Ovary (tissue), 7 donors: ENCODE measurements at regions not wholly inside any gene's neighbourhood (a gene's known extent, or its start where the extent isn't known, plus 50 kb on each side); places are given as distances from the start of the nearest gene placed in this dataset.

Experiments used
- DNase-seq, 5 donors: peaks; one replicate each; pipeline ENCODE4 v3.0.0-alpha.2; 2019 to 2020
- H3K27ac ChIP-seq, 2 donors: fragments of 200-600 bp; one replicate each; pipeline versions ENCODE4 v1.5.1 to v1.8.0; 2019 to 2022
- H3K27me3 ChIP-seq: fragments of 200-600 bp; one replicate; pipeline ENCODE4 v1.8.0; 2022
- H3K36me3 ChIP-seq: fragments of 200-600 bp; sonication (generic); one replicate; pipeline ENCODE4 v1.5.1; 2019
- H3K4me1 ChIP-seq: one replicate; pipeline ENCODE4 v1.8.1; 2013; ENCODE audit warnings: mild to moderate bottlenecking, moderate library complexity; ENCODE audit not compliant: insufficient read depth
- H3K4me3 ChIP-seq: fragments of 200-600 bp; sonication (generic); one replicate; pipeline ENCODE4 v1.5.1; 2017
- H3K9me3 ChIP-seq, 2 donors: fragments of 200-600 bp in 1 of 2; sonication (generic) in 1 of 2; one replicate each; pipeline versions ENCODE4 v1.5.1 to v1.8.1; 2013 to 2019; ENCODE audit warnings: mild to moderate bottlenecking in 1 of 2, moderate library complexity in 1 of 2
- EP300 ChIP-seq: sonication (generic); formaldehyde crosslinking; IDR thresholded peaks from one replicate; pipeline ENCODE4 v1.6.1; 2017; ENCODE audit warnings: antibody characterized with exemption
- POLR2A ChIP-seq: fragments of 450-650 bp; IDR thresholded peaks from one replicate; pipeline ENCODE4 v1.6.1; 2017; ENCODE audit warnings: antibody characterized with exemption, mild to moderate bottlenecking, moderate library complexity
- WGBS, 3 donors: extraction: QIAGEN DNeasy Blood & Tissue Kit in 1 of 3; methylation state at CpG; one replicate each; pipeline versions ENCODE4 v1.1.5 to v1.1.7; 2013 to 2017; 5-methylcytosine and 5-hydroxymethylcytosine counted together
- intact Hi-C, 4 donors: fragments of 100-400 bp; cut with DNase I; formaldehyde crosslinking; loops; one replicate each; pipeline versions ENCODE4 v1.11.0 to v1.15.1; 2022 to 2023
- TF ChIP-seq, protein P1 (sequence below), 3 donors: fragments of 450-650 bp in 2 of 3; fragments of 200-600 bp in 1 of 3; IDR thresholded peaks; one replicate each; pipeline versions ENCODE4 v1.5.1 to v1.8.0; 2016 to 2022; ENCODE audit warnings: antibody characterized with exemption in 3 of 3, mild to moderate bottlenecking in 1 of 3
- donor health status: DM: no; HTN: no; CAD: no; lungs with moderate emphysema.
- donor health status: DM: no; HTN: no; CAD: no.
- donor health status: Bipolar disorder and iron deficiency.
- donor health status: DM: no; HTN: no; CAD: no.
- donor health status: DM: yes; HTN: yes; CAD: no.

DNA sequence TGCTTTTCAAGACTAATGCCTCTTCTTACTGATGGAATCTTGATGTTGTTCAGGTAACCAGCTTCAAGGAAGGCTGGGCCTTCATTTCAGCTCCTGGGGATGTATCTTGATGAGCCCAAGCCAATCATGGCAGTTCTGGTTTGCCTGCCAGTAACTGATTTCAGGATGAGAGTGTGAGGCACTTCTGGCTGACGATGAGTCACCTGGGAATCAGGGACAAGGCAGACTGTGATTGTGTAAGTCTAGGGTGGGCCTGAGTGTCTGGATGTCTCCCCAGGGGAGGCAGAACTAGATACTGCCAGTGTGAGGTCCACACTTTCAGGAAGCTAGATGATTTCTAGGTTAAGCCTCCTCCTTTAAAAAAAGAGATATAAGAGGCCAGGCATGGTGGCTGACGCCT is 77.3 kb upstream of the KL start:
- Histone ChIP-seq H3K4me3 (no peak overlapping the region), H3K4me1 (no peaks in the 10 kb centered on the region), H3K27me3 (no peaks in the 10 kb centered on the region), H3K9me3 (no peaks in the 10 kb centered on the region), H3K27ac (no peak overlapping the region), H3K36me3 (no peaks in the 10 kb centered on the region)
- intact Hi-C loops = no loop called here
- TF ChIP-seq POLR2A = no peak
- TF ChIP-seq, protein P1, sequence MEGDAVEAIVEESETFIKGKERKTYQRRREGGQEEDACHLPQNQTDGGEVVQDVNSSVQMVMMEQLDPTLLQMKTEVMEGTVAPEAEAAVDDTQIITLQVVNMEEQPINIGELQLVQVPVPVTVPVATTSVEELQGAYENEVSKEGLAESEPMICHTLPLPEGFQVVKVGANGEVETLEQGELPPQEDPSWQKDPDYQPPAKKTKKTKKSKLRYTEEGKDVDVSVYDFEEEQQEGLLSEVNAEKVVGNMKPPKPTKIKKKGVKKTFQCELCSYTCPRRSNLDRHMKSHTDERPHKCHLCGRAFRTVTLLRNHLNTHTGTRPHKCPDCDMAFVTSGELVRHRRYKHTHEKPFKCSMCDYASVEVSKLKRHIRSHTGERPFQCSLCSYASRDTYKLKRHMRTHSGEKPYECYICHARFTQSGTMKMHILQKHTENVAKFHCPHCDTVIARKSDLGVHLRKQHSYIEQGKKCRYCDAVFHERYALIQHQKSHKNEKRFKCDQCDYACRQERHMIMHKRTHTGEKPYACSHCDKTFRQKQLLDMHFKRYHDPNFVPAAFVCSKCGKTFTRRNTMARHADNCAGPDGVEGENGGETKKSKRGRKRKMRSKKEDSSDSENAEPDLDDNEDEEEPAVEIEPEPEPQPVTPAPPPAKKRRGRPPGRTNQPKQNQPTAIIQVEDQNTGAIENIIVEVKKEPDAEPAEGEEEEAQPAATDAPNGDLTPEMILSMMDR (IDR thresholded peaks at IDR 0.05) = no peak
- no peak for TF ChIP-seq EP300
- DNase-seq = no peak
- 94 to 97% (median 95%) methylated on average over 2 of the region's 2 CpGs for WGBS, 3 donors

DNA sequence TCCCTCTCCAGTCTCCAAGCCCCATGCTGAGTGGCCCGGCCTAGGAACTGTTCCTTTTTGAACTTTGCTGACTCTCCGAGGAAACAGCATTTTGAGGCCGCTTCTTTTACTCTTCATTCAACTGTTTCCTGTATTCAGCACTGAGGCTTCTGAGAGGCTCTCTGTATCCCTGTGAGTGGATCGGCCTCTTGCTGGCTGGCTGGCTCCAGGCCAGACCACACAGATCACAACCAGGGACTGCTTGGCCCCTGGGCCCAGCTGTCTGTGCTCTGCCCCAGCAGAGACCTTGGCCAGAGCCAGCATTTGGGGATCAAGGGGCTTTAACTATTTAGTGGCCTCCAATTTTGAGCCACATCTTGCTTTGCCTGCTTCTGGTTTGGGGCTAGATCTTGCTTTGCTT is 75.6 kb upstream of the KL start:
- Histone ChIP-seq H3K4me3 (no peak overlapping the region), H3K9me3 (no peaks in the 10 kb centered on the region), H3K36me3 (no peaks in the 10 kb centered on the region), H3K27ac (no peak overlapping the region), H3K27me3 (no peaks in the 10 kb centered on the region), H3K4me1 (no peaks in the 10 kb centered on the region)
- WGBS, 3 donors = 5 to 10% (median 9%) methylated on average over 4 of the region's 4 CpGs
- TF ChIP-seq, protein P1 (IDR thresholded peaks at IDR 0.05) = no peak
- TF ChIP-seq EP300 (no peak), POLR2A (no peak)
- intact Hi-C loops = no loop called here
- peak in 2 of 5 donors; percentile 37 to 66 for DNase-seq

DNA sequence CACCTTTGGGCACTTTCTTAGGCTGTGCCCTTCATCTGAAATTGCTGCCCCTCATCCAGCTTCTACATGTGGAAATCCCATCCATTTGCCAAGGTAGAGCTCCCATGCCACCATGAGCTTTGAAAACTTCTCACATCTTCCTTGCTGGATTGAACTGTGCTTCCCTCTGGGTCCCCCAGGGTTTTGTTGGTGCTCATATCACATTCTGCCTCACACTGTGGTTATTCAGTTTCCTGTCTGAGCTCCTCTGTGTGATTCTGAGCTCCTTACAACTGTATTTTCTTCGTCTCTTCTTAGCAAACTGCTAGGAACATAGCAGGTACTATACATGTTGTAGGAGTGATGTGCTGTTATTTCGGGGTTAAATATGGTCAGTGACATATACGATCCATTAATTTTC is 74.9 kb upstream of the KL start:
- 85 to 89% (median 88%) methylated on average over 3 of the region's 3 CpGs for WGBS, 3 donors
- Histone ChIP-seq H3K9me3 (no peaks in the 10 kb centered on the region), H3K36me3 (no peaks in the 10 kb centered on the region), H3K27me3 (no peaks in the 10 kb centered on the region), H3K4me3 (no peak overlapping the region), H3K4me1 (no peaks in the 10 kb centered on the region), H3K27ac (no peak overlapping the region)
- DNase-seq = no peak
- TF ChIP-seq, protein P1 (IDR thresholded peaks at IDR 0.05) = no peak
- TF ChIP-seq EP300 = no peak
- TF ChIP-seq POLR2A = no peak
- intact Hi-C loops = no loop called here

DNA sequence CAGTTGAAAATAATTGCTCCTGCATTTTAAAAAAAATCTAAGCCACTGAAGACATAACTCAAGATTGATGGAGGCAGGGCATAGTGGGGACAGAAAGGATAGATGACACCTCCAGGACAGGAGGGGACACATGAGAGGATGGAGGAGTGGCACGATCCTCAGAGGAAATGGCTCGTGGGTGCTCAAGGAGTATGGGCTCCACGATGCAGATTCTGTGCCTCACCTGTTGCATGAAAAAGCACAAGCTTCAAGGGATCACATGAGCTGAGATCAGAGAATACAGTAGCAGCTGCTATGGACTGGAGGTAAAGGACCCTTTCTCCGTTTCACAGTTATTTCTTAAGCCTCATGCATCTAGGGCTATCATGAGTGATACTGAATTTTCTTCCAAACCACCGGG is 69.7 kb upstream of the KL start:
- H3K4me3 ChIP-seq = no peak overlapping the region
- H3K4me1 ChIP-seq = no peaks in the 10 kb centered on the region
- no peak overlapping the region for H3K27ac ChIP-seq
- WGBS, 3 donors = 86 to 96% (median 95%) methylated on average over 5 of the region's 5 CpGs
- no peaks in the 10 kb centered on the region for H3K36me3 ChIP-seq
- TF ChIP-seq EP300 = no peak
- TF ChIP-seq POLR2A = no peak
- TF ChIP-seq, protein P1 (IDR thresholded peaks at IDR 0.05) = no peak
- no peak for DNase-seq
- H3K9me3 ChIP-seq = no peaks in the 10 kb centered on the region
- no peaks in the 10 kb centered on the region for H3K27me3 ChIP-seq
- intact Hi-C loops = no loop called here
